Muscle of leg (tissue), 3 donors: ENCODE measurements at regions not wholly inside any gene's neighbourhood (a gene's known extent, or its start where the extent isn't known, plus 50 kb on each side); places are given as distances from the start of the nearest gene placed in this dataset.
"Not testable (repeated sequence)": the region's sequence is repeated elsewhere in the genome, so short reads cannot be mapped to it uniquely, and the experiment has no call there.

Experiments
- DNase-seq: peaks from one replicate; pipeline ENCODE4 v3.0.0; 2013
- H3K27ac ChIP-seq: one replicate; pipeline ENCODE4 v1.5.1; 2013; ENCODE audit warnings: mild to moderate bottlenecking, low read length, control low read depth
- H3K27me3 ChIP-seq: one replicate; pipeline ENCODE4 v1.6.1; 2013; ENCODE audit warnings: low read length; ENCODE audit not compliant: control insufficient read depth, insufficient read depth
- H3K36me3 ChIP-seq: one replicate; pipeline ENCODE4 v1.6.1; 2013; ENCODE audit warnings: low read length; ENCODE audit not compliant: control insufficient read depth, insufficient read depth
- H3K4me1 ChIP-seq: one replicate; pipeline ENCODE4 v1.6.1; 2013; ENCODE audit warnings: low read length; ENCODE audit not compliant: control insufficient read depth, insufficient read depth
- H3K4me3 ChIP-seq: one replicate; pipeline ENCODE4 v1.5.1; 2013; ENCODE audit warnings: low read length, control low read depth
- H3K9me3 ChIP-seq: replicated peaks from 2 replicates; pipeline ENCODE4 v1.6.1; 2013; ENCODE audit warnings: low read depth, low read length; ENCODE audit not compliant: control insufficient read depth
- WGBS: methylation state at CpG from one replicate; pipeline ENCODE4 v1.1.5; 2013; ENCODE audit warnings: missing lambda C conversion rate; ENCODE audit not compliant: insufficient coverage; 5-methylcytosine and 5-hydroxymethylcytosine counted together

DNA sequence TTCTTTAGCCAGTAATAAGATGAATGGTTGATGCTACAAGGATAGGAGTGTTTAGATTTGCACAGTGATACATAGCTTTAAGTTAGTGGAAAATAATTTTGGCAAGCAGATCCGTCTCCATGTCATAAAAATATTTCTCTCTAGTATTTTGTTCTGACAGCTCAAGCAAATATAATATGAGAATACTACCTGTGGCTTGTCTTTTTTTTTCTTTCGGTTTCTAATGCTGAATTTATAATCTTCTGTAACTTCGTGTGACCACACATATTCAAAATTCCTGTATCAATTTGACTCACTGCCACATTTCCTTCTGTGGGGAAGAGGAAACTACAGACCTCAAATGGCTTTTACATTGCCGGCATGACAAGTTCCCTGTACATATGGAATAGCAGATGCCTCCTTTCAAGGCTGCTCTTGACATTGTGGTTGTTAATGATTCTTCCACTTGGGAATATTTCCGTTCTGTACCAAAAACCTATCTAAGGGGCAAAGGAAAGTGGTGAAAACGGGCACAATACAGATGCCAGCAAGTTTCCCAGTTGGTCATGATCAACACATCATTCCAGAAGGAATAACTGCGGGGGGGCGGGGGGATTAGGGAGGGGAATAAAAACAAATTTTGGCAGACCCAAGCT is 103.6 kb upstream of the CCDC91 start:
- DNase-seq, result no peak
- Histone ChIP-seq H3K36me3 (no peaks in the 10 kb centered on the region), H3K9me3 (no peaks in the 10 kb centered on the region), H3K27me3 (no peaks in the 10 kb centered on the region), H3K27ac (no peak overlapping the region), H3K4me1 (peaks cover 2% of the 10 kb centered on the region), H3K4me3 (no peak overlapping the region)
- WGBS, result no CpG with 5 or more reads among the region's 8 CpGs

DNA sequence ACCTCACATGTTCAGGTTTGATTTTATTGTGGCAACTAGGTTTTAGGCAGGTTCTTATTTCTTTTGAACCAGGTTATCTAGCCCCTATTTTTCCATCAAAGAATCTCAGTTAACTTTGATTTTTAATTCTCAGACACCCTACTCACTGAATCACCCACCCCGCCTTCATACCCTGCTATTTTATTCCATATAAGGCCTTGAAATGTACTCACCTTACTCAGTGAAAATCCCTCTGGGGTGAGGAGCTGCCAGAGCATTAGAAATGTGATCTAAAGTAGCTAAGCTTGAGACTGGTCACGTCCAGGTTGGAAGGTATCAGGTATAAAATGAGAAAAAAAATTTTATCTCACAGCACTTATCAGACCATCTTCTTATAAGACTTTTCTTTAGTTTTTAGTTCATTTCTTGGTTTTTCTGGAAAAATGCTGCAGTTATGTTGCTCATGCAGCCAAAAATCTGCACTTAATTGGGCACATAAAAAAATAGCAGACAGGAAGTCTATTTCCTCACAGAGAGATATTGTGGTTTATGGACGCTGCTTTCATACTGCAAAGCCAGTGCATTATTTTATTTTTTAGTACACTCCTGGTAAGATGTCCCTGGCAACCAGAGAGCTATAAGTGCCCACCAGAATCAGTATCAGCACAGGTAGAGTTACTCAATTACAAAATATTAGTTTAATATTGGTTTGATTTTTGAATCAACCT is 101.5 kb upstream of the CCDC91 start:
- H3K27ac ChIP-seq, result no peak overlapping the region
- H3K4me1 ChIP-seq, result peaks cover 2% of the 10 kb centered on the region
- H3K9me3 ChIP-seq, result no peaks in the 10 kb centered on the region
- peak; percentile 46 for DNase-seq
- no CpG with 5 or more reads among the region's 3 CpGs for WGBS
- no peaks in the 10 kb centered on the region for H3K36me3 ChIP-seq
- no peaks in the 10 kb centered on the region for H3K27me3 ChIP-seq
- H3K4me3 ChIP-seq, result no peak overlapping the region

DNA sequence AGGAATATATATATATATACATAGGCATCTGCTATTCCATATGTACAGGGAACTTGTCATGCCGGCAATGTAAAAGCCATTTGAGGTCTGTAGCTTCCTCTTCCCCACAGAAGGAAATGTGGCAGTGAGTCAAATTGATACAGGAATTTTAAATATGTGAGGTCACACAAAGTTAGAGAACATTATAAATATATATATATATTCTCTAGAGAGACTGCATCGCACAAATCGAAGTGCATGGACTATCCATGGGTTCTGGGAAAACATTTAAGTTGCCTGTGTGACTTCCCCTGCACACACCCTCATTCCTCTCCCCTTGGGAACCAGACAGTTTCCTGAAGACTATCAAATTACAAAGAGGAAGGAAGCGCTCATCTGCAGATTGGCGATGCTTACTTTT is 100.9 kb upstream of the CCDC91 start:
- H3K27ac ChIP-seq, result no peak overlapping the region
- DNase-seq, result peak; percentile 86
- no CpG with 5 or more reads among the region's 5 CpGs for WGBS

DNA sequence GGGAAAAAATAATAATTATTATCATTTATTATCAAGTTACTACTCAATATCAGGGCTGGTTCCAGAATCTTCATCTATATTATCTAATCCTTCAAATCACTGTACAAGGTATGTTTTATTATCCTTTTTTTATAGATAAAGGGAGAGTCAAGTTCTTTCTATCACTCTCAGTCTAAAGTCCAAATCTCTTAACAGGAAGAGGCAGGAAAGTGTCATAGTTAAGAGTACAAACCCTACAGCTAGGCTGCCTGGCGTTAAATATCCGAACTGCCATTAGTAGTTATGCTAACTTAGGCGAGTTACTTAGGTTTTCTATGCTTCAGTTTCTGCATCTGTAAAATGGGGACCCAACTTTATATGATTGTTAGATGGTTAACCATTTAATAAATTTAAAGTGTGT is 99.4 kb upstream of the CCDC91 start:
- WGBS, result no CpG with 5 or more reads among the region's 3 CpGs
- Histone ChIP-seq H3K27ac (no peak overlapping the region), H3K9me3 (no peaks in the 10 kb centered on the region), H3K4me1 (peaks cover 2% of the 10 kb centered on the region), H3K27me3 (no peaks in the 10 kb centered on the region), H3K36me3 (no peaks in the 10 kb centered on the region), H3K4me3 (no peak overlapping the region)
- no peak for DNase-seq

More for the DNA sequence above, 100.9 kb upstream of the CCDC91 start:
- no peaks in the 10 kb centered on the region for H3K9me3 ChIP-seq
- H3K36me3 ChIP-seq, result no peaks in the 10 kb centered on the region
- no peak overlapping the region for H3K4me3 ChIP-seq
- peaks cover 2% of the 10 kb centered on the region for H3K4me1 ChIP-seq
- no peaks in the 10 kb centered on the region for H3K27me3 ChIP-seq

DNA sequence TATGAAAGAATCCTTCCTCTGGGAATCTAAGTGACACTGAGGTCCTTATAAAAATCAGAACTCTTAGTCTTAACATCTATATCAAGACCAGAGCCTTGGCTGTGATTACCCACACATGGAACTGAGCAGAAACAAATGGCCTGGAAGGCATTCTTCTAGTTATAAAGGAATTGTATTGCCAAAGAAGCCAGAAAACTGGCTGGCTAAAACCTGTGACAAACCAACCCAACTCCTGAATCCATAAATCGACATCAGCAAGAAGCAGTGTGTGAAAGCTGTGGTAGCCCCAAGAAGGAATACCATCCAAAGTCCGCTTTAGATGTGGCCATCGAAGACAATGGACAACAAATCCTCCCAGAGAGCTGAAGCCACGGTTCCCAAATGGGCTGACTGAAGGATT is 97.9 kb upstream of the CCDC91 start:
- H3K4me3 ChIP-seq, result no peak overlapping the region
- H3K27ac ChIP-seq, result no peak overlapping the region
- H3K9me3 ChIP-seq, result no peaks in the 10 kb centered on the region
- DNase-seq, result no peak
- H3K36me3 ChIP-seq, result no peaks in the 10 kb centered on the region
- 82% methylated on average over 4 of the region's 4 CpGs for WGBS
- H3K4me1 ChIP-seq, result peaks cover 2% of the 10 kb centered on the region
- H3K27me3 ChIP-seq, result no peaks in the 10 kb centered on the region

DNA sequence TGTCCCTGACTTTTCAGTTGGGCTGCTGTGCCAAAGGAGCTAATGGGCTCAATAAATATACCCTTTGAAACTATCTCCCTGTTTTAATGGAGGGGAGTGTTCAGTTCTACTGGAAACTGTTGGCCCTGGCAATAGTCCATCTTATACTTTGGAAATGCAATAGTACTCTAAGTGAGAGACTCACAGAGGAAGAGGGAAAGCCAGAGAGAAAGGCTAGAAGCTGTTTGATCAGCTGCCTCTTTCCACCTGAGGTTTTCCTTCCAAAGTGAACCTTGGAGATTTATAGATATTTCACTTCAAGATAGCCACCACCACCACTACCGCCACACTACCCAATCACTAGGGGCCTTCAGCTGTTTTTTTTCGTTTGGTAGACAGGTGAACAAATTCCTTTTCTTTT is 93.6 kb upstream of the CCDC91 start:
- Histone ChIP-seq H3K36me3 (no peaks in the 10 kb centered on the region), H3K27ac (no peak overlapping the region), H3K9me3 (no peaks in the 10 kb centered on the region), H3K27me3 (no peaks in the 10 kb centered on the region), H3K4me3 (no peak overlapping the region), H3K4me1 (no peaks in the 10 kb centered on the region)
- WGBS, result 90% methylated on average over 2 of the region's 2 CpGs
- no peak for DNase-seq

DNA sequence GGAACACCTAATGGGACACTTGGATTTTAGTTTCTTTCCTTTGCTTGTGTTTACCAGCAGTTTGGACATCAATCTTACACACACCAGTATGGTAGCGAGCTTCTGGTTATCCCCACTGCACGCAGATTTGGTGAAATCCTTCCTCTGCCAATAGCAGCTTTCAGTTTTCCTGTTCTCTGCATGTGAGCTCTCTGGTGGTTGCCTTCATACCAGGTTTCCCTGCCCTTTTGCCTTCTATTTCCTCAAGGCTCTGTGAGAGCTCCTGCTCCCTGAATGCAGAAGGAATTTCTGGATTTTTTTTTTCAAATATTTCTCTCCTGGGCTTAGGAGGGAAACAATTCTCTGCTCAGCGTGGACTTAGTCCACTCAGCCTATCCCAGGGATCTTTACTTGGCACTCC is 93.0 kb upstream of the CCDC91 start:
- WGBS, result 75% methylated on average over 2 of the region's 3 CpGs
- H3K27me3 ChIP-seq, result no peaks in the 10 kb centered on the region
- no peak for DNase-seq
- H3K9me3 ChIP-seq, result no peaks in the 10 kb centered on the region
- no peak overlapping the region for H3K4me3 ChIP-seq
- H3K36me3 ChIP-seq, result no peaks in the 10 kb centered on the region
- H3K4me1 ChIP-seq, result no peaks in the 10 kb centered on the region
- H3K27ac ChIP-seq, result no peak overlapping the region

DNA sequence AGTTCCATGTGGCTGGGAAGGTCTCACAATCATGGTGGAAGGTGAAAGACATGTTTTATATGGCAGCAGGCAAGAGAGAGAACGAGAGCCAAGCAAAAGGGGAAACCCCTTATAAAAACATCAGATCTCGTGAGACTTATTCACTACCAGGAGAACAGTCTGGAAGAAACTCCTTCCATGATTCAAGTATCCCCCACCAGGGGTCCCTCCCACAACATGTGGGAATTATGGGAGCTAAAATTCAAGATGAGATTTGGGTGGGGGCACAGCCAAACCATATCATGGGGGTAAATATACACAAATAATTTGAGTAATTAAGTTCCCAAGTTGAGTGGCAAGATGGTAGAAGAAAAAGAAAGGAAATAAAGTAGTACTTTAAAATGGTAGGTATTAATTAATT is 91.0 kb upstream of the CCDC91 start:
- H3K27me3 ChIP-seq, DNase-seq, H3K27ac ChIP-seq, H3K9me3 ChIP-seq, H3K4me1 ChIP-seq, H3K36me3 ChIP-seq, H3K4me3 ChIP-seq: not testable (repeated sequence)
- WGBS, result no CpG with 5 or more reads among the region's 2 CpGs

DNA sequence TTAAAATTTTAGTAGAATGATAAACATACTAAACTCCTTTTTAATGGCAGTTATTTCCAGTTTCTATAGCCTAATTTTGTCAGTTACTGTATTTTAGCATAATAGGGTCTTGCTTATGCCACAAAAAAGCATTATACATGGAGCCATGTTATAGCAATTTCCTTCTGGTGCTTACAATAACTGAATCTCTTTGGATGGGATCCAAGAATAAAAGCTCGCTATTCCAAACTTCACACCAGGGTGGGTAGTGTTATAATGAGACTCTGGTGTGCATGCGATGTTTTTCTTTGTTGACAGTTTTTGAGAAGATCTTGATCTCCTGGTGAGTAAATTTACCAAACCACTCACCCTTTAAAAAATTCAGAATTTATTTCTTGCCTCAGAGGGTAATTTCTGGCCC is 90.4 kb upstream of the CCDC91 start:
- Histone ChIP-seq H3K4me3 (no peak overlapping the region), H3K9me3 (no peaks in the 10 kb centered on the region), H3K36me3 (no peaks in the 10 kb centered on the region), H3K27me3 (no peaks in the 10 kb centered on the region), H3K27ac (no peak overlapping the region), H3K4me1 (no peaks in the 10 kb centered on the region)
- DNase-seq, result no peak
- no CpG with 5 or more reads among the region's 2 CpGs for WGBS

DNA sequence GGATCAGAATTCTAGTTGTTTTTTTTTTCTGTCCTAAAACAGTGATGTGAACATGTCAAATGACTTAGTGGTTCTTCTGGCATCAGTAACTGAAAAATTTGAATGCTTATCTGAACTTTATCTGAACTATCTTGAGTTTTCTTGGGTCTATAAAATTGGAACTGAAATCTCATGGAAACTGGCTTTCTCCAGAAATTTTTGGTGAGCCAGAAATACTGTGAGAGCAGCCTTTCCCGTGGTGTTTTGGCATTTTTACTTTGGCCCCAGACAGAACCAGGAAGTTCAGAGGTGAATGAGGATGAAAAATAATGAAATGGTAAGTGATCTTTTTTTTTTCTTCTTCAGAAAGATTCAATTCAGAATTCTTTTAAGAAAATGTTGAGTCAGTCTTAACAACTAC is 89.5 kb upstream of the CCDC91 start:
- WGBS, result 50% methylated on average over 1 of the region's 1 CpG
- Histone ChIP-seq H3K4me1 (no peaks in the 10 kb centered on the region), H3K9me3 (no peaks in the 10 kb centered on the region), H3K36me3 (no peaks in the 10 kb centered on the region), H3K27ac (no peak overlapping the region), H3K27me3 (no peaks in the 10 kb centered on the region), H3K4me3 (no peak overlapping the region)
- no peak for DNase-seq
